Coronary artery (tissue), 2 donors: ENCODE measurements at regions not wholly inside any gene's neighbourhood (a gene's known extent, or its start where the extent isn't known, plus 50 kb on each side); places are given as distances from the start of the nearest gene placed in this dataset.
"Not testable (repeated sequence)": the region's sequence is repeated elsewhere in the genome, so short reads cannot be mapped to it uniquely, and the experiment has no call there.

Experiments used
- DNase-seq: peaks from one replicate; pipeline ENCODE4 v3.0.0-alpha.2; 2017; ENCODE audit warnings: low spot score
- H3K27ac ChIP-seq, 2 donors: fragments of 200-600 bp; sonication (generic); one replicate each; pipeline ENCODE4 v1.5.1; 2016 to 2019
- H3K4me3 ChIP-seq: fragments of 200-600 bp; sonication (generic); 2 replicates; pipeline ENCODE4 v1.5.1; 2016; ENCODE audit warnings: mild to moderate bottlenecking, moderate library complexity
- CTCF ChIP-seq: fragments of 200-600 bp; sonication (generic); IDR thresholded peaks from one replicate; pipeline ENCODE4 v1.5.1; 2019; ENCODE audit warnings: antibody characterized with exemption

- TF ChIP-seq CTCF = no peak
- no peak for DNase-seq
Measured at GRCh38 chr2:150060341-150060740, 427.1 kb downstream of the RND3 start.

GRCh38 chr2:150059676-150060075, 427.8 kb downstream of the RND3 start:
- DNase-seq, H3K27ac ChIP-seq, H3K4me3 ChIP-seq: not testable (repeated sequence)

More at GRCh38 chr2:150060341-150060740, 427.1 kb downstream of the RND3 start:
- no peak overlapping the region for H3K27ac ChIP-seq
- H3K4me3 ChIP-seq = no peak overlapping the region

- no peak overlapping the region for H3K27ac ChIP-seq
- TF ChIP-seq CTCF = no peak
Measured at GRCh38 chr2:150052457-150052856, 435.0 kb downstream of the RND3 start.

GRCh38 chr2:150051004-150051403, 436.5 kb downstream of the RND3 start:
- no peak for DNase-seq
- TF ChIP-seq CTCF = no peak
- no peak overlapping the region for H3K4me3 ChIP-seq
- no peak overlapping the region for H3K27ac ChIP-seq

More at GRCh38 chr2:150052457-150052856, 435.0 kb downstream of the RND3 start:
- no peak for DNase-seq
- no peak overlapping the region for H3K4me3 ChIP-seq

- Histone ChIP-seq H3K4me3 (no peak overlapping the region), H3K27ac (no peak overlapping the region)
- DNase-seq = no peak
- TF ChIP-seq CTCF = no peak
Measured at GRCh38 chr2:150050036-150050435, 437.4 kb downstream of the RND3 start.

- no peak for TF ChIP-seq CTCF
- Histone ChIP-seq H3K27ac (no peak overlapping the region), H3K4me3 (no peak overlapping the region)
- DNase-seq = no peak
Measured at GRCh38 chr2:150047620-150048222, 439.7 kb downstream of the RND3 start.

GRCh38 chr2:150046810-150047209, 440.7 kb downstream of the RND3 start:
- no peak for TF ChIP-seq CTCF
- Histone ChIP-seq H3K4me3 (no peak overlapping the region), H3K27ac (no peak overlapping the region)
- DNase-seq = no peak

- Histone ChIP-seq H3K4me3 (no peak overlapping the region), H3K27ac (no peak overlapping the region)
- TF ChIP-seq CTCF = no peak
- no peak for DNase-seq
Measured at GRCh38 chr2:150046211-150046610, 441.3 kb downstream of the RND3 start.
